HG03039 (cell line): ENCODE measurements at regions not wholly inside any gene's neighbourhood (a gene's known extent, or its start where the extent isn't known, plus 50 kb on each side); places are given as distances from the start of the nearest gene placed in this dataset.
"Not testable (repeated sequence)": the region's sequence is repeated elsewhere in the genome, so short reads cannot be mapped to it uniquely, and the experiment has no call there.

Experiments
- ATAC-seq: cut with Tn5 transposase; IDR thresholded peaks from one replicate; pipeline ENCODE4 v1.9.1; 2021; ENCODE audit warnings: mild to moderate bottlenecking, moderate library complexity; ENCODE audit not compliant: unreplicated experiment

GRCh38 chr1:118578276-118578675 is 393.2 kb upstream of the SPAG17 start:
- ATAC-seq, result no peak

- no peak for ATAC-seq
Measured at GRCh38 chr1:118575060-118575459, 390.0 kb upstream of the SPAG17 start.

GRCh38 chr1:118564961-118565703 is 380.1 kb upstream of the SPAG17 start:
- no peak for ATAC-seq

- no peak for ATAC-seq
Measured at GRCh38 chr1:118563981-118564951, 379.2 kb upstream of the SPAG17 start.

GRCh38 chr1:118558933-118559332 is 373.9 kb upstream of the SPAG17 start:
- no peak for ATAC-seq

- no peak for ATAC-seq
Measured at GRCh38 chr1:118556936-118557335, 371.9 kb upstream of the SPAG17 start.

- no peak for ATAC-seq
Measured at GRCh38 chr1:118555638-118556037, 370.6 kb upstream of the SPAG17 start.

GRCh38 chr1:118535901-118536300 is 350.9 kb upstream of the SPAG17 start:
- ATAC-seq, result no peak

- not testable (repeated sequence) for ATAC-seq
Measured at GRCh38 chr1:118511922-118512321, 326.9 kb upstream of the SPAG17 start.

- ATAC-seq, result no peak
Measured at GRCh38 chr1:118504867-118505266, 319.8 kb upstream of the SPAG17 start.

GRCh38 chr1:118504221-118504644 is 319.2 kb upstream of the SPAG17 start:
- no peak for ATAC-seq

GRCh38 chr1:118503752-118504151 is 318.7 kb upstream of the SPAG17 start:
- ATAC-seq, result no peak

GRCh38 chr1:118494998-118495397 is 310.0 kb upstream of the SPAG17 start:
- ATAC-seq, result no peak

- no peak for ATAC-seq
Measured at GRCh38 chr1:118488787-118489186, 303.8 kb upstream of the SPAG17 start.

- ATAC-seq, result no peak
Measured at GRCh38 chr1:118487932-118488331, 302.9 kb upstream of the SPAG17 start.

- no peak for ATAC-seq
Measured at GRCh38 chr1:118487091-118487490, 302.1 kb upstream of the SPAG17 start.

- ATAC-seq, result no peak
Measured at GRCh38 chr1:118486199-118486598, 301.2 kb upstream of the SPAG17 start.

GRCh38 chr1:118485757-118486156 is 300.7 kb upstream of the SPAG17 start:
- no peak for ATAC-seq

- ATAC-seq, result no peak
Measured at GRCh38 chr1:118484893-118485292, 299.9 kb upstream of the SPAG17 start.

GRCh38 chr1:118483245-118484006 is 298.4 kb upstream of the SPAG17 start:
- ATAC-seq, result no peak

- no peak for ATAC-seq
Measured at GRCh38 chr1:118481126-118481525, 296.1 kb upstream of the SPAG17 start.
